Liver (tissue), 8 donors: ENCODE measurements at regions not wholly inside any gene's neighbourhood (a gene's known extent, or its start where the extent isn't known, plus 50 kb on each side); places are given as distances from the start of the nearest gene placed in this dataset.

Source experiments
- DNase-seq: peaks from one replicate; pipeline ENCODE4 v3.0.0-alpha.2; 2017; ENCODE audit warnings: low spot score
- H3K27ac ChIP-seq, 2 donors: one replicate each; pipeline ENCODE4 v1.7.0; 2013; ENCODE audit warnings: inconsistent platforms in 2 of 2, low read length in 2 of 2, control low read depth in 1 of 2, low read depth in 1 of 2, mild to moderate bottlenecking in 1 of 2
- H3K27me3 ChIP-seq, 4 donors: one replicate each; pipeline versions ENCODE4 v1.6.1 to v1.7.0; 2013; ENCODE audit warnings: low read length in 3 of 4, inconsistent platforms in 1 of 4, mild to moderate bottlenecking in 1 of 4, moderate library complexity in 1 of 4; ENCODE audit not compliant: control insufficient read depth in 4 of 4, insufficient read depth in 4 of 4
- H3K36me3 ChIP-seq, 4 donors: one replicate each; pipeline versions ENCODE4 v1.6.1 to v1.7.0; 2013; ENCODE audit warnings: low read length in 3 of 4, mild to moderate bottlenecking in 3 of 4, low read depth in 1 of 4, moderate library complexity in 1 of 4; ENCODE audit not compliant: control insufficient read depth in 4 of 4, insufficient read depth in 3 of 4
- H3K4me1 ChIP-seq, 4 donors: one replicate each; pipeline versions ENCODE4 v1.6.1 to v1.7.0; 2013; ENCODE audit warnings: low read length in 3 of 4, mild to moderate bottlenecking in 3 of 4, moderate library complexity in 1 of 4; ENCODE audit not compliant: control insufficient read depth in 4 of 4, insufficient read depth in 4 of 4
- H3K4me3 ChIP-seq, 3 donors: one replicate each; pipeline versions ENCODE4 v1.6.1 to v1.7.0; 2013; ENCODE audit warnings: low read length in 3 of 3, control low read depth in 1 of 3, low read depth in 1 of 3, mild to moderate bottlenecking in 1 of 3
- H3K9ac ChIP-seq, 2 donors: one replicate each; pipeline ENCODE4 v1.7.0; 2013; ENCODE audit warnings: low read length in 2 of 2, mild to moderate bottlenecking in 2 of 2, moderate library complexity in 2 of 2, control low read depth in 1 of 2, low read depth in 1 of 2
- H3K9me3 ChIP-seq, 4 donors: one replicate each; pipeline versions ENCODE4 v1.6.1 to v1.7.0; 2013; ENCODE audit warnings: low read length in 3 of 4; ENCODE audit not compliant: control insufficient read depth in 4 of 4
- CTCF ChIP-seq: fragments of 150-350 bp; IDR thresholded peaks from 2 replicates; pipeline ENCODE4 v1.5.1; 2017; ENCODE audit warnings: improper control_type of control experiment, low read depth, low read length; ENCODE audit not compliant: missing input control
- FOXA1 ChIP-seq: IDR thresholded peaks from 2 replicates; pipeline ENCODE4 v1.6.1; 2016; ENCODE audit warnings: antibody characterized with exemption
- FOXA2 ChIP-seq: IDR thresholded peaks from 2 replicates; pipeline ENCODE4 v1.6.1; 2016; ENCODE audit warnings: antibody characterized with exemption
- GABPA ChIP-seq, 2 donors: IDR thresholded peaks in 1 of 2; conservative IDR thresholded peaks in 1 of 2; 2 replicates each; pipeline ENCODE4 v1.6.1; 2016; ENCODE audit warnings: antibody characterized with exemption in 2 of 2, mild to moderate bottlenecking in 1 of 2, moderate library complexity in 1 of 2
- HNF4A ChIP-seq, 2 donors: conservative IDR thresholded peaks; 2 replicates each; pipeline ENCODE4 v1.6.1; 2016; ENCODE audit warnings: antibody characterized with exemption in 2 of 2, mild to moderate bottlenecking in 2 of 2
- HNF4G ChIP-seq: IDR thresholded peaks from 2 replicates; pipeline ENCODE4 v1.6.1; 2016; ENCODE audit warnings: antibody characterized with exemption
- JUND ChIP-seq, 2 donors: IDR thresholded peaks; 2 replicates each; pipeline ENCODE4 v1.6.1; 2016; ENCODE audit warnings: antibody characterized with exemption in 2 of 2
- NR2F2 ChIP-seq: IDR thresholded peaks from 2 replicates; pipeline ENCODE4 v1.6.1; 2016; ENCODE audit warnings: antibody characterized with exemption
- RAD21 ChIP-seq, 2 donors: IDR thresholded peaks; 2 replicates each; pipeline ENCODE4 v1.6.1; 2016; ENCODE audit warnings: antibody characterized with exemption in 2 of 2, mild to moderate bottlenecking in 2 of 2
- RXRA ChIP-seq, 2 donors: IDR thresholded peaks; 2 replicates each; pipeline ENCODE4 v1.6.1; 2017 to 2018; ENCODE audit warnings: antibody characterized with exemption in 2 of 2, mild to moderate bottlenecking in 1 of 2
- SP1 ChIP-seq: IDR thresholded peaks from 2 replicates; pipeline ENCODE4 v1.6.1; 2018; ENCODE audit warnings: antibody characterized with exemption, mild to moderate bottlenecking
- TAF1 ChIP-seq: conservative IDR thresholded peaks from 2 replicates; pipeline ENCODE4 v1.6.1; 2016; ENCODE audit warnings: antibody characterized with exemption, mild to moderate bottlenecking
- YY1 ChIP-seq: IDR thresholded peaks from 2 replicates; pipeline ENCODE4 v1.6.1; 2016; ENCODE audit warnings: antibody characterized with exemption, mild to moderate bottlenecking
- ZBTB33 ChIP-seq: IDR thresholded peaks from 2 replicates; pipeline ENCODE4 v1.6.1; 2016; ENCODE audit warnings: antibody characterized with exemption
- WGBS: extraction: QIAGEN DNeasy Blood & Tissue Kit; methylation state at CpG from one replicate; pipeline ENCODE4 v1.1.7; 2013; 5-methylcytosine and 5-hydroxymethylcytosine counted together
- TF ChIP-seq, protein P1 (sequence below): IDR thresholded peaks from 2 replicates; pipeline ENCODE4 v1.6.1; 2016; ENCODE audit warnings: antibody characterized with exemption, mild to moderate bottlenecking
- donor health status: healthy.
- donor health status: healthy.
- donor health status: healthy.
- donor health status: healthy.
- donor health status: healthy.

GRCh38 chr2:81445176-81445575 lies 1140.6 kb upstream of the LRRTM1 start:
- no peak overlapping the region for H3K4me3 ChIP-seq
- TF ChIP-seq HNF4G, result no peak
- TF ChIP-seq TAF1, result no peak
- no peak for TF ChIP-seq GABPA (IDR thresholded peaks at IDR 0.05 in 1 of 2, conservative IDR thresholded peaks at IDR 0.05 in 1 of 2)
- TF ChIP-seq, protein P1, sequence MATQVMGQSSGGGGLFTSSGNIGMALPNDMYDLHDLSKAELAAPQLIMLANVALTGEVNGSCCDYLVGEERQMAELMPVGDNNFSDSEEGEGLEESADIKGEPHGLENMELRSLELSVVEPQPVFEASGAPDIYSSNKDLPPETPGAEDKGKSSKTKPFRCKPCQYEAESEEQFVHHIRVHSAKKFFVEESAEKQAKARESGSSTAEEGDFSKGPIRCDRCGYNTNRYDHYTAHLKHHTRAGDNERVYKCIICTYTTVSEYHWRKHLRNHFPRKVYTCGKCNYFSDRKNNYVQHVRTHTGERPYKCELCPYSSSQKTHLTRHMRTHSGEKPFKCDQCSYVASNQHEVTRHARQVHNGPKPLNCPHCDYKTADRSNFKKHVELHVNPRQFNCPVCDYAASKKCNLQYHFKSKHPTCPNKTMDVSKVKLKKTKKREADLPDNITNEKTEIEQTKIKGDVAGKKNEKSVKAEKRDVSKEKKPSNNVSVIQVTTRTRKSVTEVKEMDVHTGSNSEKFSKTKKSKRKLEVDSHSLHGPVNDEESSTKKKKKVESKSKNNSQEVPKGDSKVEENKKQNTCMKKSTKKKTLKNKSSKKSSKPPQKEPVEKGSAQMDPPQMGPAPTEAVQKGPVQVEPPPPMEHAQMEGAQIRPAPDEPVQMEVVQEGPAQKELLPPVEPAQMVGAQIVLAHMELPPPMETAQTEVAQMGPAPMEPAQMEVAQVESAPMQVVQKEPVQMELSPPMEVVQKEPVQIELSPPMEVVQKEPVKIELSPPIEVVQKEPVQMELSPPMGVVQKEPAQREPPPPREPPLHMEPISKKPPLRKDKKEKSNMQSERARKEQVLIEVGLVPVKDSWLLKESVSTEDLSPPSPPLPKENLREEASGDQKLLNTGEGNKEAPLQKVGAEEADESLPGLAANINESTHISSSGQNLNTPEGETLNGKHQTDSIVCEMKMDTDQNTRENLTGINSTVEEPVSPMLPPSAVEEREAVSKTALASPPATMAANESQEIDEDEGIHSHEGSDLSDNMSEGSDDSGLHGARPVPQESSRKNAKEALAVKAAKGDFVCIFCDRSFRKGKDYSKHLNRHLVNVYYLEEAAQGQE, result no peak
- no peak for TF ChIP-seq HNF4A (conservative IDR thresholded peaks at IDR 0.05)
- TF ChIP-seq RXRA (IDR thresholded peaks at IDR 0.05), result no peak
- no peak for TF ChIP-seq YY1
- TF ChIP-seq FOXA1, result no peak
- TF ChIP-seq NR2F2, result no peak
- TF ChIP-seq SP1, result no peak
- TF ChIP-seq CTCF, result no peak
- no peak for TF ChIP-seq RAD21 (IDR thresholded peaks at IDR 0.05)
- no peak for TF ChIP-seq FOXA2
- TF ChIP-seq JUND (IDR thresholded peaks at IDR 0.05), result no peak
- no peak for TF ChIP-seq ZBTB33
- H3K27me3 ChIP-seq, result peaks cover 0 to 2% (median 0%) of the 10 kb centered on the region in 4 donors
- WGBS, result 47% methylated on average over 1 of the region's 1 CpG
- DNase-seq, result no peak
- no peaks in the 10 kb centered on the region for H3K4me1 ChIP-seq
- no peaks in the 10 kb centered on the region for H3K36me3 ChIP-seq
- no peak overlapping the region for H3K27ac ChIP-seq
- H3K9me3 ChIP-seq, result no peaks in the 10 kb centered on the region
- no peak overlapping the region for H3K9ac ChIP-seq

GRCh38 chr2:81437456-81438000 lies 1133.0 kb upstream of the LRRTM1 start:
- no peaks in the 10 kb centered on the region for H3K27me3 ChIP-seq
- H3K9ac ChIP-seq, result no peak overlapping the region
- no peak overlapping the region for H3K27ac ChIP-seq
- no peak overlapping the region for H3K4me3 ChIP-seq
- no peaks in the 10 kb centered on the region for H3K36me3 ChIP-seq
- no peaks in the 10 kb centered on the region for H3K4me1 ChIP-seq
- TF ChIP-seq GABPA (IDR thresholded peaks at IDR 0.05 in 1 of 2, conservative IDR thresholded peaks at IDR 0.05 in 1 of 2), result no peak
- TF ChIP-seq SP1, result no peak
- no peak for TF ChIP-seq CTCF
- no peak for TF ChIP-seq NR2F2
- TF ChIP-seq YY1, result no peak
- TF ChIP-seq, protein P1, result no peak
- no peak for TF ChIP-seq HNF4G
- no peaks in the 10 kb centered on the region for H3K9me3 ChIP-seq
- 80% methylated on average over 4 of the region's 4 CpGs for WGBS
- DNase-seq, result no peak
